DOHH2 (cell line): ENCODE measurements at regions not wholly inside any gene's neighbourhood (a gene's known extent, or its start where the extent isn't known, plus 50 kb on each side); places are given as distances from the start of the nearest gene placed in this dataset.

Source experiments
- EZH2phosphoT487 ChIP-seq: fragments of 200-600 bp; sonication (generic); IDR thresholded peaks from 2 replicates; pipeline ENCODE4 v1.6.1; 2017; ENCODE audit warnings: borderline replicate concordance, mild to moderate bottlenecking, antibody characterized with exemption, low read length, moderate library complexity, mixed read lengths
- TF ChIP-seq, protein P1 (sequence below): fragments of 200-600 bp; sonication (generic); IDR thresholded peaks from one replicate; pipeline ENCODE4 v1.5.1; 2014; ENCODE audit warnings: antibody characterized with exemption, mild to moderate bottlenecking, low read depth, low read length; ENCODE audit not compliant: poor library complexity, severe bottlenecking

DNA sequence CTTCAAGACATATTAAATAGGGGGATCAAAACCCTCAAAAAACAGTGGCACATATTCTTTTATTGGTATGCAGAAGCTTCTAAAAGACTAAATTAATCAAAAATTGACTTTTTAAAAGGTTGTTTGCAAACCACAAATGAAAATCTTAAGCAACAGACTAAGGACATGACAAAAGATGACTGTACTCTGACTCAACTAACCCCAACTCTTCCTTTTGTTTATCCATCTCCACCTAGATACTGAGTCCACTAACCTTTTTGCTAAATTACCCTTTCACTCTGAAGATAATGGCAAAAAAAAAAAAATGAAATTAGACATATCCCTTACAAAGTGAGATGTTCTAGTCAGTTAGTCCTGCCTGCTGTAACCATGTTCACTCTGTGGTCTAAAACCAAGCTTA is 91.6 kb upstream of the NLRP2B start:
- TF ChIP-seq, protein P1, sequence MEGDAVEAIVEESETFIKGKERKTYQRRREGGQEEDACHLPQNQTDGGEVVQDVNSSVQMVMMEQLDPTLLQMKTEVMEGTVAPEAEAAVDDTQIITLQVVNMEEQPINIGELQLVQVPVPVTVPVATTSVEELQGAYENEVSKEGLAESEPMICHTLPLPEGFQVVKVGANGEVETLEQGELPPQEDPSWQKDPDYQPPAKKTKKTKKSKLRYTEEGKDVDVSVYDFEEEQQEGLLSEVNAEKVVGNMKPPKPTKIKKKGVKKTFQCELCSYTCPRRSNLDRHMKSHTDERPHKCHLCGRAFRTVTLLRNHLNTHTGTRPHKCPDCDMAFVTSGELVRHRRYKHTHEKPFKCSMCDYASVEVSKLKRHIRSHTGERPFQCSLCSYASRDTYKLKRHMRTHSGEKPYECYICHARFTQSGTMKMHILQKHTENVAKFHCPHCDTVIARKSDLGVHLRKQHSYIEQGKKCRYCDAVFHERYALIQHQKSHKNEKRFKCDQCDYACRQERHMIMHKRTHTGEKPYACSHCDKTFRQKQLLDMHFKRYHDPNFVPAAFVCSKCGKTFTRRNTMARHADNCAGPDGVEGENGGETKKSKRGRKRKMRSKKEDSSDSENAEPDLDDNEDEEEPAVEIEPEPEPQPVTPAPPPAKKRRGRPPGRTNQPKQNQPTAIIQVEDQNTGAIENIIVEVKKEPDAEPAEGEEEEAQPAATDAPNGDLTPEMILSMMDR = no peak
- no peak for TF ChIP-seq EZH2phosphoT487
